Left lung (tissue), 4 donors: ENCODE measurements at regions not wholly inside any gene's neighbourhood (a gene's known extent, or its start where the extent isn't known, plus 50 kb on each side); places are given as distances from the start of the nearest gene placed in this dataset.

Experiments used
- ATAC-seq: fragments of 200-7000 bp; cut with Tn5 transposase; one replicate; pipeline ENCODE4 v1.9.1; 2020; ENCODE audit warnings: moderate library complexity
- DNase-seq, 4 donors: peaks; one replicate each; pipeline ENCODE4 v3.0.0-alpha.2; 2013 to 2020
- H3K27ac ChIP-seq, 2 donors: fragments of 200-600 bp; sonication (generic) in 1 of 2; one replicate each; pipeline versions ENCODE4 v1.5.0 to v1.8.0; 2020 to 2021
- H3K27me3 ChIP-seq, 2 donors: fragments of 200-600 bp; sonication (generic) in 1 of 2; one replicate each; pipeline versions ENCODE4 v1.5.0 to v1.8.0; 2020 to 2021
- H3K36me3 ChIP-seq, 2 donors: fragments of 200-600 bp; sonication (generic) in 1 of 2; one replicate each; pipeline versions ENCODE4 v1.5.0 to v1.8.0; 2020 to 2021
- H3K4me1 ChIP-seq, 2 donors: fragments of 200-600 bp; one replicate each; pipeline ENCODE4 v1.8.0; 2021
- H3K4me3 ChIP-seq, 2 donors: fragments of 200-600 bp; sonication (generic) in 1 of 2; one replicate each; pipeline versions ENCODE4 v1.5.0 to v1.8.0; 2020 to 2021; ENCODE audit warnings: mild to moderate bottlenecking in 1 of 2
- H3K9me3 ChIP-seq, 2 donors: fragments of 200-600 bp; sonication (generic) in 1 of 2; one replicate each; pipeline versions ENCODE4 v1.5.0 to v1.8.0; 2020 to 2021
- intact Hi-C, 2 donors: fragments of 100-400 bp; cut with DNase I; formaldehyde crosslinking; loops; one replicate each; pipeline versions ENCODE4 v1.11.2 to v1.14.2; 2022
- TF ChIP-seq, protein P1 (sequence below), 2 donors: fragments of 200-600 bp; sonication (generic) in 1 of 2; IDR thresholded peaks; one replicate each; pipeline versions ENCODE4 v1.5.0 to v1.8.0; 2021; ENCODE audit warnings: antibody characterized with exemption in 2 of 2
- donor health status: DM: no; HTN: yes; CAD: no.
- donor health status: DM: no; HTN: no; CAD: no.

DNA sequence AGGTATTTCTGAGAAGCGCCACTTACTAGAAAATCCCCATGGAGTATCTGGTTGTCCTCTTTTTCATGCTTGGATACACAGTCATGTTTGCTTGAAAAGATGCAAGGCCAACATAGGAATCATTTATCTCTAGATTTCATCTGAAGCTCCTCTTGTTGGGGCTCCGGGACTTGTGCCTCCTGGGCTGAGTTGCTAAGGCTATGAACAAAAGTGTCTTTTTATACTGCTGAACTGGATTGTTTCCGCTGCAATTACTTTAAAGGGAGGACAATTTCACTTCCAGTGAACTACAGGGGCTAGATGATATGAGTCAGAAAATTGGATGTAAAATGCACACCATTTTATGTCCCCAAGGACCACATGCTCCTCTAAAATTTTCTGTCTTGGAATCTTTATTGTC is 114.1 kb downstream of the TNFSF13B start:
- Histone ChIP-seq H3K4me3 (no peak overlapping the region), H3K27me3 (no peaks in the 10 kb centered on the region)
- ATAC-seq = no peak

DNA sequence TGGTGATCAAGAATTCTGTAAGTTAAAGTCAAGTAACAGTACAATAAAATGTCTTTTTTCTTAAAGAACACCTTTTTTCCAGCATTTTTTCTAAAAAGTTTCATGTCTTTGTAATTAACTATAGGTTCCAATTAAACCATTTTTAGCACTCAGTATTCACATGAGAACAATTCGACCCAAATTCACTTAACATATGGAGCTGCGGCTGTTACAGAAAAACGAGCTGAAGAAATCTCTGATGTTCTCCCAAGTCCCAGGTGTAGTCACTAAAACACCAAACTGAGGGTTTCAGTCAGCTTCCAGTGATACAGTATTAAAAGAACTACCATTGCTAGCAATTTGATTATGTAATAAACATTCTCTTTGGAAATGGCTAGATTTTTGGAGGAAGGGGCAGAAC is 117.6 kb downstream of the TNFSF13B start:
- no peak for ATAC-seq
- no peaks in the 10 kb centered on the region for H3K36me3 ChIP-seq
- H3K4me3 ChIP-seq = no peak overlapping the region
- intact Hi-C loops = no loop called here
- no peaks in the 10 kb centered on the region for H3K27me3 ChIP-seq
- DNase-seq = no peak
- H3K9me3 ChIP-seq = no peaks in the 10 kb centered on the region
- no peak overlapping the region for H3K27ac ChIP-seq
- H3K4me1 ChIP-seq = no peaks in the 10 kb centered on the region
- TF ChIP-seq, protein P1, sequence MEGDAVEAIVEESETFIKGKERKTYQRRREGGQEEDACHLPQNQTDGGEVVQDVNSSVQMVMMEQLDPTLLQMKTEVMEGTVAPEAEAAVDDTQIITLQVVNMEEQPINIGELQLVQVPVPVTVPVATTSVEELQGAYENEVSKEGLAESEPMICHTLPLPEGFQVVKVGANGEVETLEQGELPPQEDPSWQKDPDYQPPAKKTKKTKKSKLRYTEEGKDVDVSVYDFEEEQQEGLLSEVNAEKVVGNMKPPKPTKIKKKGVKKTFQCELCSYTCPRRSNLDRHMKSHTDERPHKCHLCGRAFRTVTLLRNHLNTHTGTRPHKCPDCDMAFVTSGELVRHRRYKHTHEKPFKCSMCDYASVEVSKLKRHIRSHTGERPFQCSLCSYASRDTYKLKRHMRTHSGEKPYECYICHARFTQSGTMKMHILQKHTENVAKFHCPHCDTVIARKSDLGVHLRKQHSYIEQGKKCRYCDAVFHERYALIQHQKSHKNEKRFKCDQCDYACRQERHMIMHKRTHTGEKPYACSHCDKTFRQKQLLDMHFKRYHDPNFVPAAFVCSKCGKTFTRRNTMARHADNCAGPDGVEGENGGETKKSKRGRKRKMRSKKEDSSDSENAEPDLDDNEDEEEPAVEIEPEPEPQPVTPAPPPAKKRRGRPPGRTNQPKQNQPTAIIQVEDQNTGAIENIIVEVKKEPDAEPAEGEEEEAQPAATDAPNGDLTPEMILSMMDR (IDR thresholded peaks at IDR 0.05) = no peak

More for the DNA sequence above, 114.1 kb downstream of the TNFSF13B start:
- H3K4me1 ChIP-seq = no peaks in the 10 kb centered on the region
- H3K9me3 ChIP-seq = peaks cover 0 to 2% of the 10 kb centered on the region in 2 donors
- TF ChIP-seq, protein P1 (IDR thresholded peaks at IDR 0.05) = no peak
- intact Hi-C loops = no loop called here
- H3K27ac ChIP-seq = no peak overlapping the region
- H3K36me3 ChIP-seq = no peaks in the 10 kb centered on the region
- no peak for DNase-seq

GRCh38 chr13:108402850-108403249 is 133.3 kb downstream of the TNFSF13B start:
- H3K4me3 ChIP-seq = no peak overlapping the region
- intact Hi-C loops = no loop called here
- TF ChIP-seq, protein P1 (IDR thresholded peaks at IDR 0.05) = no peak
- no peak overlapping the region for H3K27ac ChIP-seq
- ATAC-seq (no peak), DNase-seq (no peak)
- H3K36me3 ChIP-seq = no peaks in the 10 kb centered on the region
- H3K27me3 ChIP-seq = no peaks in the 10 kb centered on the region
- no peaks in the 10 kb centered on the region for H3K9me3 ChIP-seq
- H3K4me1 ChIP-seq = no peaks in the 10 kb centered on the region

- intact Hi-C loops = no loop called here
- H3K36me3 ChIP-seq = no peaks in the 10 kb centered on the region
Observed at GRCh38 chr13:108407495-108407894, 138.0 kb downstream of the TNFSF13B start.

DNA sequence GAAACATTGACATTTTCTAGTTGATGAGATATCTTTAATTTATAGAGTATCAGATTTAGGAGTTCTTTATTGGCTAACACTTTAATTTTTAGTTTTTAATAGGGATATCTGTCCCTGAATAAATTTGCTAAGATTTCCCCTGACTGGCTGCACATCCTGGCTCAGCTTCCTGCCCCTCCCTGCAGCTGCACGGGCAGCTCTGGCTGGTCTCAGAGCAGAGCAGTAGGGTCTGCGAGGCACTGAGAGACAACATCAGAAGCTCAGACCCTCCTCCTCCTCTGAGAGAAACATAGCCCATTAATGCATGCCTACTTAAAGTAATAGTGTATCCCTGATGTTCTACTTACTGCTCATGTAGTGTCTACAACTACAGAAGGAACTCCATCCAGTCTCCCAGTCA is 139.2 kb downstream of the TNFSF13B start:
- ATAC-seq = no peak
- no peaks in the 10 kb centered on the region for H3K4me1 ChIP-seq
- DNase-seq = no peak
- H3K4me3 ChIP-seq = no peak overlapping the region
- no peaks in the 10 kb centered on the region for H3K9me3 ChIP-seq
- H3K27ac ChIP-seq = no peak overlapping the region
- TF ChIP-seq, protein P1 (IDR thresholded peaks at IDR 0.05) = no peak
- H3K36me3 ChIP-seq = no peaks in the 10 kb centered on the region
- intact Hi-C loops = no loop called here
- H3K27me3 ChIP-seq = no peaks in the 10 kb centered on the region

More at GRCh38 chr13:108407495-108407894, 138.0 kb downstream of the TNFSF13B start:
- no peak overlapping the region for H3K27ac ChIP-seq
- H3K9me3 ChIP-seq = no peaks in the 10 kb centered on the region
- no peaks in the 10 kb centered on the region for H3K4me1 ChIP-seq
- TF ChIP-seq, protein P1 (IDR thresholded peaks at IDR 0.05) = no peak
- no peak for ATAC-seq
- DNase-seq = no peak
- no peaks in the 10 kb centered on the region for H3K27me3 ChIP-seq
- H3K4me3 ChIP-seq = no peak overlapping the region
